H7 (cell line): ENCODE measurements at regions not wholly inside any gene's neighbourhood (a gene's known extent, or its start where the extent isn't known, plus 50 kb on each side); places are given as distances from the start of the nearest gene placed in this dataset.
"Not testable (repeated sequence)": the region's sequence is repeated elsewhere in the genome, so short reads cannot be mapped to it uniquely, and the experiment has no call there.

Source experiments
- DNase-seq: peaks from one replicate; pipeline ENCODE4 v3.0.0; 2012
- H3K27me3 ChIP-seq: 2 replicates; pipeline ENCODE4 v1.6.0; 2011; ENCODE audit warnings: mild to moderate bottlenecking, low read length; ENCODE audit not compliant: control insufficient read depth, insufficient read depth
- H3K36me3 ChIP-seq: replicated peaks from 2 replicates; pipeline ENCODE4 v1.5.1; 2011; ENCODE audit warnings: low read length; ENCODE audit not compliant: control insufficient read depth, insufficient read depth
- H3K4me3 ChIP-seq: 2 replicates; pipeline ENCODE4 v1.5.1; 2011; ENCODE audit warnings: low read depth, mild to moderate bottlenecking, control low read depth, low read length, moderate library complexity; ENCODE audit not compliant: insufficient read depth

GRCh38 chr15:62517541-62517940, 352.5 kb upstream of the C2CD4B start:
- DNase-seq: no peak
- no peak overlapping the region for H3K4me3 ChIP-seq
- no peaks in the 10 kb centered on the region for H3K27me3 ChIP-seq
- no peaks in the 10 kb centered on the region for H3K36me3 ChIP-seq

DNA sequence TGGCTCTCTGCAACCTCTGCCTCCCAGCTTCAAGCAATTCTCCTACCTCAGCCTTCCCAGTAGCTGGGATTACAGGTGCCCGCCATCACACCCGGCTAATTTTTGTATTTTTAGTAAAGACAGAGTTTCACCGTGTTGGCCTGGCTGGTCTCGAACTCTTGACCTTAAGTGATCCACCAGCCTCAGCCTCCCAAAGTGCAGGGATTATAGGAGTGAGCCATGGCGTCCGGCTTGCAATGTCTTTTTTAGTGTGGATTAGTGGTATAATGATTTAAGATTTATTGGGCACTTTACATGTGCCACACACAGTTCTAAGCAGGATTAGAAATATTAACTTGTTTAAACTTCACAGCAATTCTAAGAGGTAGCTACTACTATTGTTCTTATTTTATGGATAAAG, 353.6 kb upstream of the C2CD4B start:
- not testable (repeated sequence) for H3K36me3 ChIP-seq, DNase-seq, H3K27me3 ChIP-seq, H3K4me3 ChIP-seq

DNA sequence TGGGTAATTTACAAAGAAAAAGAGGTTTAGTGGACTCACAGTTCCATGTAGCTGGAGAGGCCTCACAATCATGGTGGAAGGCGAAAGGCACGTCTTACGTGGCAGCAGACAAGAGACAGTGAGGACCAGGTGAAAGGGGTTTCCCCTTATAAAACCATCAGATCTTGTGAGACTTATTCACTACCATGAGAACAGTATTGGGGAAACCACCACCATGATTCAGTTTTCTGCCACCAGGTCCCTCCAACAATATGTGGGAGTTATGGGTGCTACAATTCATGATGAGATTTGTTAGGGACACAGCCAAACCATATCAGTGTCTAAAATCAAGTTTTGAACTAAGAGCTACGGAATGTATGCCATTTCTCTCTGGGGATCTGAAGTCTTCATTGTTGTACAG, 354.8 kb upstream of the C2CD4B start:
- Histone ChIP-seq H3K36me3 (no peaks in the 10 kb centered on the region), H3K27me3 (no peaks in the 10 kb centered on the region), H3K4me3 (no peak overlapping the region)
- no peak for DNase-seq

GRCh38 chr15:62520887-62521286, 355.8 kb upstream of the C2CD4B start:
- no peak overlapping the region for H3K4me3 ChIP-seq
- DNase-seq: no peak
- no peaks in the 10 kb centered on the region for H3K27me3 ChIP-seq
- H3K36me3 ChIP-seq: no peaks in the 10 kb centered on the region

GRCh38 chr15:62521396-62521795, 356.3 kb upstream of the C2CD4B start:
- no peaks in the 10 kb centered on the region for H3K27me3 ChIP-seq
- no peak overlapping the region for H3K4me3 ChIP-seq
- no peak for DNase-seq
- H3K36me3 ChIP-seq: no peaks in the 10 kb centered on the region

DNA sequence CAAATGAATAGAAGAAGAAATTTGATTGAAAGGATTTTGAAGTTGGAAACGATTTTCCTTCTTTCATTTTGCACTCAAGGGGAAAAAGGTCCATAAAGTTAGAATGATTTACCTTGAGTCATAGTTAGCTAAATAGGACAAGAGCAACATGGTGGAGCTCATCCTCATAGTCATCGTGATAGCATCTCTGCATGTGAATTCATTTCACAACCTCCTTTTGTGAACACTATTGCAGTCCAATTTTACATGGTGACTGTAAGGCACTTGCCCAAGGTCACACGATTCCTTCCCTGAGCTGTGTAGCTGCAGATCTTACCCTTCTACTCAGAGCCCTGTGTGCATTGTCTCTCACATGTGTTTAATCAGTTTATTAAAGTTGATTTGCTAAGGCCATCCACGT, 359.8 kb upstream of the C2CD4B start:
- H3K27me3 ChIP-seq: no peaks in the 10 kb centered on the region
- no peak for DNase-seq
- no peak overlapping the region for H3K4me3 ChIP-seq
- H3K36me3 ChIP-seq: no peaks in the 10 kb centered on the region

DNA sequence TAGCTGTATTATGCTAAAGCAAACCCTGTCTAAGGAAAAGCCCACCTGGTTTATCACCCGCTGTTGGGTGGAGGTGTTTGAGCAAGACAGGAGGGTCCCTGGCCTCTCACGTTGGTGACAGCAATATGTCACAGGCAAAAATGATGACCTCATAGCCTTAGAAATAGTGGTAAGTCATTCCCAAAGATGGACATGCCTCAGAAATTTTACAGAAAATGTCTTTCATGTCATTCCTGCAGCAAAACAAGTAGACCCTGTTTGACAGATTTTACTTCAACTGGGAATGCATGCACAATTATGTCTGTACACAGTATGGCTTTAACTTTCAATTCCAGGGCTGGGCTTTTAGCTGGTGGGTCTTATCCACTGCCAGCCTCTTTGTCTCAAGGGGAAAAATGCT, 362.3 kb upstream of the C2CD4B start:
- no peaks in the 10 kb centered on the region for H3K36me3 ChIP-seq

DNA sequence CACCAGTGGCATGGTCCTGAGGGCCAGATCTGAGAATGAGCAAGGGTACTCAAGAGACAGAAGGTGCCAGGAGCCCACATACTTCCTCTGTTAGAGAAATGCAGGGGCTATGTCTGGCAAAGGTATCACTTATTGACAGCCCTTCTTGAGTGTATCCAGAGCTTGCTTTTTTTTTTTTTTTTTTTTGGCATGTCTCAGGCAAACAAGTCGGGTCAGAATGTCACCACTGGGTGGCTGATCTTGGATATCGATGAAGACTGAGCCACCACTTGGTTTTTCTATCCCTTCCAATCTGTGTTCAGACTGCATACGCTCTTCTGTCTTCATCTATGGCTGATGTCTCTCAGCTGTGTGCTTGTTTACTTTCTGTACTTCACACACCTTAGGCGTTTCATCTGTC, 363.4 kb upstream of the C2CD4B start:
- H3K4me3 ChIP-seq: no peak overlapping the region
- DNase-seq: no peak

More for the DNA sequence above, 362.3 kb upstream of the C2CD4B start:
- Histone ChIP-seq H3K4me3 (no peak overlapping the region), H3K27me3 (no peaks in the 10 kb centered on the region)
- no peak for DNase-seq

DNA sequence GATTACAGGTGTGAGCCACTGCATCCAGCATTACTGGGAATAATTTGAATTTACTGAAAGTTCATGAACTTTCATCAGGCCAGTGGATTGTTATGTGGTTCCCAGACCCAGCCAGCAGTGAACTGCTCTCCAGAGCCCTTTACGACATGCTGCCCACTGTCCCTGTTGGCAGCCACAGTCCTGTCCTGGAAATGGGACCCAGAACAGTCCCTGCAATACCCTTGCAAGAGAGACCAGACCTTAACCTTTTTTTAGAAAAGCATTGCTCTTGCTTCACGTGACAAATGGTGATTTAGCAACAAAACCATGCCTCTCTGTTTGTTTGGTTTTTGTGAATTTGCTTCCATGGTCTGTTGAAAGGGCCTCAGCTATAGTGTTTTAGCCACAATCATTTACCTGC, 367.3 kb upstream of the C2CD4B start:
- no peak overlapping the region for H3K4me3 ChIP-seq
- DNase-seq: no peak
- no peaks in the 10 kb centered on the region for H3K36me3 ChIP-seq
- H3K27me3 ChIP-seq: no peaks in the 10 kb centered on the region

More for the DNA sequence above, 363.4 kb upstream of the C2CD4B start:
- Histone ChIP-seq H3K27me3 (no peaks in the 10 kb centered on the region), H3K36me3 (no peaks in the 10 kb centered on the region)

GRCh38 chr15:62533687-62534086, 368.6 kb upstream of the C2CD4B start:
- Histone ChIP-seq H3K4me3 (no peak overlapping the region), H3K36me3 (no peaks in the 10 kb centered on the region), H3K27me3 (no peaks in the 10 kb centered on the region)
- DNase-seq: no peak

DNA sequence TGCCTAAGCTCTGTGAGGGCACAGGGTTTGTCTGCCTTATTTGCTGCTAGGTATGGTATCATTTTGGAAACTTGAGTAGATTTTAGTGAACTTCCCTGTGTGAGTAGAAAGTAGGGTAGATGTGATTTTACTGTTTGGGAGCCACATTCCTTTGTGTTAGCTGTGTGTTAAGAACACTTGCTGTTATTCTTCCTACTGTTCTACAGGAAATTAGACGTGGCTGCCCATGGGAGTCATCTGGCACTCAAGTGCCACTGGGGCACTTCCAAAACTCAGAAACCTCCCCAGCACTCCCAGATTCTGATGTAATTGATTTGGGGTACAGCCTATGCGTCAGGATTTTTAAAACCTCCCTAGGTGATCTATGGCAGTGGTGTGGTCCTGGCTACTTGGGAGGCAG, 369.9 kb upstream of the C2CD4B start:
- no peak for DNase-seq
- Histone ChIP-seq H3K27me3 (no peaks in the 10 kb centered on the region), H3K4me3 (no peak overlapping the region), H3K36me3 (no peaks in the 10 kb centered on the region)

DNA sequence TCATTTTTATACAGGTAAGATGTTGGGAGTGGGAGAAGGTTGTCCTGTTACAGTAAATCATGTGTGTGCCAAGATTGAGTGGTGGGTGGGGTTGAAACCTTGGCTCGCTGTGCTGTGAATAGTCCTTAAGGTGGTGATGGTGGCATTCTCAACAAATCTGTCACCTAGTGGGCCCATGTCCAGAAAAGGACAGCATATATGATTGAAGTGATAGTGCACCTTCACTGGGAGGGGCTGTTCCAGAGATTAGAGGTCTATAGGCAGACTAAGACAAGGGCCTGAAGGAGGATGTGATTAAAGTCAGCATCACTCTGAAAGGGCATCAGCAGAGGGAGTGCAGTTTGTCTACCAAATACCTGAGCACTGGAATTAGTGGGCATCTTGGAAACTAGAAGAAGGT, 374.2 kb upstream of the C2CD4B start:
- H3K27me3 ChIP-seq: no peaks in the 10 kb centered on the region
- H3K36me3 ChIP-seq: no peaks in the 10 kb centered on the region
- no peak overlapping the region for H3K4me3 ChIP-seq
- DNase-seq: no peak

DNA sequence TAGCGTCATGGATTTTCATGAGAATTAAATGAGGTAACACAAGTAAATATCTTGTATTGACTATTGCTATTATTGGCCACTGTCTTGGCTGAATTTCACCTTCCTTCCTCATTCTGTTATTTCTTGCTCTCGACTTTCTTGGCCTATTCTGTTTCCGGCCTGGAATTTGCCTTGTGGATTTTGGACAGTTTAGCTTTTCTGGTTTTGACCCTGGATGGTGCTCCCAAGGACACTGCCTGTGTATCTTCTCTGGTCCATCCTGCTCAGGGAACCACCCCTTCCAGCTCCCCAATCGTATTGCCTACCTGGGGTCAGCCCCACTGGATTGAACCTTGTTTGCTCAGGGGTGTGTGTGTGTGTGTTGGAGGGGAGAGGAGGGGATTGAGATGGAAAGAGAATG, 376.2 kb upstream of the C2CD4B start:
- Histone ChIP-seq H3K27me3 (no peaks in the 10 kb centered on the region), H3K4me3 (no peak overlapping the region), H3K36me3 (no peaks in the 10 kb centered on the region)
- DNase-seq: no peak

GRCh38 chr15:62541846-62542245, 376.8 kb upstream of the C2CD4B start:
- Histone ChIP-seq H3K4me3 (no peak overlapping the region), H3K27me3 (no peaks in the 10 kb centered on the region), H3K36me3 (no peaks in the 10 kb centered on the region)
- no peak for DNase-seq

DNA sequence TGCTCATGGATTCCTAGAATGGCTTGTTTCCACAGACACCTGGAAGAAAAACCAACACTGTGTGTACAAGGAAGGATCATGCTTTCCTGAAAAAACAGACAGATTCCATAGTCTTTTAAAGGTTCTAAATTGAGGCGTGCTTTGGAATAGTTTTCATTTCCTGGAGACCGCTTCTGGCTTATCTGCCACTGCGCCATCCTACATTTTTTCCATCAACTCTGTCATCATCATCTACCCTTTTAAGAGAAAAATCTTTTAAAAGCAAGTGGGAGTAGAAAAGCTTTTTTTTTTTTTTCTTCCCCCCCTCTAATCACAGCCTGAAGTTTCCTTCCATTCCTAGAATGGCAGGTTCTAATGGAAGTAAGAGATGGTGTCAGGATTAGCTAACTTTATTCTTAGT, 379.4 kb upstream of the C2CD4B start:
- no peak for DNase-seq
- Histone ChIP-seq H3K27me3 (no peaks in the 10 kb centered on the region), H3K4me3 (no peak overlapping the region), H3K36me3 (no peaks in the 10 kb centered on the region)

- no peak for DNase-seq
- no peaks in the 10 kb centered on the region for H3K36me3 ChIP-seq
- no peak overlapping the region for H3K4me3 ChIP-seq
- no peaks in the 10 kb centered on the region for H3K27me3 ChIP-seq
Measured at GRCh38 chr15:62545467-62546227, 380.6 kb upstream of the C2CD4B start.
